H1 (cell line): ENCODE measurements at regions not wholly inside any gene's neighbourhood (a gene's known extent, or its start where the extent isn't known, plus 50 kb on each side); places are given as distances from the start of the nearest gene placed in this dataset.

Source experiments
- CTCF ChIA-PET: fragments of 300-600 bp; sonication (Branson Sonifier 250); formaldehyde crosslinking; loops from one replicate; lab custom pipeline; 2021; ENCODE audit not compliant: partially characterized antibody; lab: Charles Lee
- POLR2A ChIA-PET: fragments of 300-600 bp; sonication (Branson Sonifier 250); formaldehyde crosslinking; loops from one replicate; lab custom pipeline; 2021; ENCODE audit warnings: inconsistent platforms; ENCODE audit not compliant: partially characterized antibody; lab: Charles Lee
- DNase-seq, 2 experiments: peaks; one replicate each; pipeline versions ENCODE4 v3.0.0 to v3.0.0-alpha.2; 2010 to 2022; ENCODE audit warnings: low spot score in 2 of 2, low read depth in 1 of 2, mixed read lengths in 1 of 2
- FAIRE-seq: peaks from 2 replicates; lab custom pipeline; 2011; peaks lifted over from hg19 to GRCh38; lab: Jason Lieb, UNC
- H2AFZ ChIP-seq: 2 replicates; pipeline ENCODE4 v1.8.1; 2012; ENCODE audit warnings: low read length, inconsistent platforms
- H2AK5ac ChIP-seq: 2 replicates; pipeline ENCODE4 v1.6.1; 2013; ENCODE audit warnings: low read depth, low read length
- H2BK120ac ChIP-seq: replicated peaks from 2 replicates; pipeline ENCODE3; 2013; ENCODE audit warnings: low read depth, low read length, inconsistent platforms
- H2BK12ac ChIP-seq: 2 replicates; pipeline ENCODE4 v1.6.1; 2013; ENCODE audit warnings: low read depth, low read length
- H2BK15ac ChIP-seq: 2 replicates; pipeline ENCODE4 v1.6.1; 2013; ENCODE audit warnings: low read length
- H2BK20ac ChIP-seq: 2 replicates; pipeline ENCODE4 v1.6.1; 2013; ENCODE audit warnings: low read length
- H2BK5ac ChIP-seq: 2 replicates; pipeline ENCODE4 v1.6.1; 2013; ENCODE audit warnings: low read depth, low read length
- H3K14ac ChIP-seq: 2 replicates; pipeline ENCODE4 v1.6.1; 2013; ENCODE audit warnings: inconsistent platforms; ENCODE audit not compliant: insufficient read length
- H3K18ac ChIP-seq: 2 replicates; pipeline ENCODE4 v1.6.1; 2013; ENCODE audit warnings: low read length; ENCODE audit errors: extremely low read depth
- H3K23ac ChIP-seq: 2 replicates; pipeline ENCODE4 v1.6.1; 2013; ENCODE audit warnings: inconsistent platforms; ENCODE audit not compliant: insufficient read length
- H3K23me2 ChIP-seq: 2 replicates; pipeline ENCODE4 v1.6.1; 2013; ENCODE audit warnings: low read depth, low read length
- H3K27ac ChIP-seq: 2 replicates; pipeline ENCODE4 v1.6.1; 2011; ENCODE audit warnings: low read depth, low read length, inconsistent platforms
- H3K27me3 ChIP-seq, 4 experiments: replicated peaks in 1 of 4; 1 replicate in 1 of 4; 2 replicates in 3 of 4; pipeline versions ENCODE4 v1.6.1 to v1.8.1; 2011 to 2013; ENCODE audit warnings: low read length in 3 of 4, mild to moderate bottlenecking in 3 of 4, inconsistent platforms in 2 of 4, mixed read lengths in 2 of 4, moderate library complexity in 1 of 4; ENCODE audit not compliant: control insufficient read depth in 3 of 4, insufficient read depth in 3 of 4; ENCODE audit errors: extremely low read depth in 1 of 4
- H3K36me3 ChIP-seq, 4 experiments: 2 replicates each; pipeline versions ENCODE4 v1.6.1 to v1.8.1; 2011 to 2013; ENCODE audit warnings: mild to moderate bottlenecking in 4 of 4, low read length in 3 of 4, moderate library complexity in 2 of 4, control low read depth in 1 of 4, inconsistent platforms in 1 of 4; ENCODE audit not compliant: insufficient read depth in 4 of 4, control insufficient read depth in 2 of 4
- H3K4ac ChIP-seq: replicated peaks from 2 replicates; pipeline ENCODE3; 2013; ENCODE audit warnings: low read length, low read depth, mixed read lengths, inconsistent platforms; ENCODE audit not compliant: insufficient read length
- H3K4me1 ChIP-seq, 4 experiments: replicated peaks in 1 of 4; 1 replicate in 1 of 4; 2 replicates in 3 of 4; pipeline versions ENCODE4 v1.6.1 to v1.8.1; 2011 to 2013; ENCODE audit warnings: low read length in 3 of 4, inconsistent platforms in 2 of 4, mixed read lengths in 1 of 4; ENCODE audit not compliant: insufficient read depth in 4 of 4, control insufficient read depth in 3 of 4
- H3K4me2 ChIP-seq, 2 experiments: 2 replicates each; pipeline versions ENCODE4 v1.6.1 to v1.8.1; 2011 to 2013; ENCODE audit warnings: low read depth in 2 of 2, low read length in 2 of 2, control low read depth in 1 of 2, inconsistent platforms in 1 of 2, mild to moderate bottlenecking in 1 of 2; ENCODE audit not compliant: insufficient read depth in 1 of 2
- H3K4me3 ChIP-seq, 4 experiments: fragments of 200-600, 300-600 bp in 1 of 4; sonication (generic), shearing (Covaris generic), sonication (Bioruptor Twin) in 1 of 4; 2 replicates each; pipeline versions ENCODE4 v1.5.1 to v1.8.1; 2011 to 2016; ENCODE audit warnings: low read length in 4 of 4, low read depth in 3 of 4, control low read depth in 2 of 4, inconsistent platforms in 2 of 4, mild to moderate bottlenecking in 2 of 4, mixed read lengths in 1 of 4, moderate library complexity in 1 of 4; ENCODE audit not compliant: insufficient read depth in 2 of 4; ENCODE audit errors: extremely low read depth in 1 of 4
- H3K56ac ChIP-seq: replicated peaks from 2 replicates; pipeline ENCODE3; 2013; ENCODE audit warnings: low read depth, mild to moderate bottlenecking, mixed read lengths, low read length, inconsistent platforms; ENCODE audit not compliant: insufficient read length
- H3K79me1 ChIP-seq: 2 replicates; pipeline ENCODE4 v1.6.1; 2013; ENCODE audit warnings: low read depth, low read length, control low read depth
- H3K79me2 ChIP-seq, 2 experiments: 2 replicates each; pipeline versions ENCODE4 v1.6.1 to v1.8.1; 2012 to 2013; ENCODE audit warnings: low read length in 2 of 2, mild to moderate bottlenecking in 2 of 2, inconsistent platforms in 1 of 2; ENCODE audit not compliant: insufficient read depth in 2 of 2, control insufficient read depth in 1 of 2
- H3K9ac ChIP-seq, 4 experiments: replicated peaks in 1 of 4; 1 replicate in 1 of 4; 2 replicates in 3 of 4; pipeline versions ENCODE4 v1.6.1 to v1.8.1; 2011 to 2013; ENCODE audit warnings: low read depth in 3 of 4, low read length in 3 of 4, control low read depth in 2 of 4, mild to moderate bottlenecking in 2 of 4, moderate library complexity in 2 of 4, inconsistent platforms in 1 of 4; ENCODE audit errors: extremely low read depth in 1 of 4
- H3K9me3 ChIP-seq, 2 experiments: 2 replicates each; pipeline versions ENCODE4 v1.6.1 to v1.8.1; 2012 to 2013; ENCODE audit warnings: mild to moderate bottlenecking in 2 of 2, moderate library complexity in 2 of 2, control low read depth in 1 of 2, inconsistent platforms in 1 of 2, low read depth in 1 of 2, low read length in 1 of 2, mixed read lengths in 1 of 2; ENCODE audit not compliant: insufficient read depth in 2 of 2
- H4K20me1 ChIP-seq, 2 experiments: replicated peaks in 1 of 2; 2 replicates each; pipeline versions ENCODE3 to v1.8.1; 2011 to 2013; ENCODE audit warnings: inconsistent platforms in 2 of 2, low read length in 2 of 2, mild to moderate bottlenecking in 1 of 2; ENCODE audit not compliant: insufficient read depth in 2 of 2, control insufficient read depth in 1 of 2
- H4K5ac ChIP-seq: 2 replicates; pipeline ENCODE4 v1.6.1; 2013; ENCODE audit warnings: low read length, low read depth, mixed read lengths, inconsistent platforms; ENCODE audit not compliant: insufficient read length
- H4K8ac ChIP-seq: 2 replicates; pipeline ENCODE4 v1.8.0; 2013; ENCODE audit warnings: mild to moderate bottlenecking, moderate library complexity, low read length, inconsistent platforms; ENCODE audit not compliant: insufficient read depth; ENCODE audit errors: extremely low read depth
- H4K91ac ChIP-seq: replicated peaks from 2 replicates; pipeline ENCODE3; 2013; ENCODE audit warnings: low read length, mixed read lengths, inconsistent platforms; ENCODE audit not compliant: insufficient read length

DNA sequence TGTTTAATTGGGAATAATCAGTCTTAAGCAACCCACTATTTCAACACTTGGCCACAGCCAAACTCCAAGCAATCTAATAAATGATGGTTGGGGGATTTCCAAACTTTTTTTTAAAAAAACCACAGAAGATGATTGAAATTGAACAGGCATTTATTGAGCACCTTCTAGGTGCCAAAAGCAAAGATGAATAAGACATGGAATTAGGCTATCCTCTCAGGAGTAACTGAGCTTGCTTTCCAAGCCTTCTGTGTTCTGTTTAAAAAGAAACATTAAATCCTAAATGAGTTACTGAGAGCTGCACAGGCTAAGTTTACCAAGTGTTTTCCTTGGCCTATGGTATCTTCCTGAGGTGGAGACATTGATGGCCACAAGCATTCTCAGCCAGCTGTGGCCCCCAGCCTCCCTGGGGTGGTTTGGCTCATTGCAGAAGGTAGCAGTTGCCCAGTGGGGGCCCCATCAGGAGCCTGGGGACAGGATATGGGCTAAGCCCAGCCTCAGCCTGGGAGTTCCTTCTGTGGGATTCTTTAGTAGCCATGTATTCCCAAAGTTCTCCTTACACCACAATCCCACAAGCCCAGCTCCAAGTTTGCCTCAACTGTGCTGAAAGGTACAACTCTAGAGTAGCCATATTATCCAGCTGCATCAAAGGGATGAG lies 174.3 kb downstream of the C1D start:
- POLR2A ChIA-PET = no interaction called here
- DNase-seq = no peak

More for the DNA sequence above, 174.3 kb downstream of the C1D start:
- Histone ChIP-seq H3K4me3 (no peak overlapping the region), H2BK15ac (no peak overlapping the region), H3K18ac (no peak overlapping the region), H3K4me2 (no peak overlapping the region), H3K27me3 (no peaks in the 10 kb centered on the region), H3K79me1 (no peaks in the 10 kb centered on the region), H3K23ac (no peak overlapping the region), H2BK20ac (no peak overlapping the region), H3K56ac (no peak overlapping the region), H3K9ac (no peak overlapping the region), H3K36me3 (no peaks in the 10 kb centered on the region), H3K4ac (no peak overlapping the region), H2BK12ac (no peak overlapping the region), H4K5ac (no peak overlapping the region), H3K23me2 (no peaks in the 10 kb centered on the region), H4K8ac (no peak overlapping the region), H2AK5ac (no peak overlapping the region), H3K79me2 (no peaks in the 10 kb centered on the region), H2BK120ac (no peak overlapping the region), H3K27ac (no peak overlapping the region), H2AFZ (no peak overlapping the region), H4K91ac (no peak overlapping the region), H3K4me1 (no peaks in the 10 kb centered on the region), H3K14ac (no peak overlapping the region), H2BK5ac (no peak overlapping the region), H3K9me3 (no peaks in the 10 kb centered on the region), H4K20me1 (no peaks in the 10 kb centered on the region)
- CTCF ChIA-PET = interaction anchor here (1.1 to 1.5 kb wide), 2 partner anchors 9 to 35 kb away, joined by 4 to 5 read pairs; no protein-coding TSS in a partner anchor
- FAIRE-seq = no peak
